HG03280 (cell line): ENCODE measurements at regions not wholly inside any gene's neighbourhood (a gene's known extent, or its start where the extent isn't known, plus 50 kb on each side); places are given as distances from the start of the nearest gene placed in this dataset.

ENCODE experiments used
- ATAC-seq: cut with Tn5 transposase; IDR thresholded peaks from one replicate; pipeline ENCODE4 v1.9.1; 2021; ENCODE audit warnings: mild to moderate bottlenecking, moderate library complexity; ENCODE audit not compliant: unreplicated experiment

DNA sequence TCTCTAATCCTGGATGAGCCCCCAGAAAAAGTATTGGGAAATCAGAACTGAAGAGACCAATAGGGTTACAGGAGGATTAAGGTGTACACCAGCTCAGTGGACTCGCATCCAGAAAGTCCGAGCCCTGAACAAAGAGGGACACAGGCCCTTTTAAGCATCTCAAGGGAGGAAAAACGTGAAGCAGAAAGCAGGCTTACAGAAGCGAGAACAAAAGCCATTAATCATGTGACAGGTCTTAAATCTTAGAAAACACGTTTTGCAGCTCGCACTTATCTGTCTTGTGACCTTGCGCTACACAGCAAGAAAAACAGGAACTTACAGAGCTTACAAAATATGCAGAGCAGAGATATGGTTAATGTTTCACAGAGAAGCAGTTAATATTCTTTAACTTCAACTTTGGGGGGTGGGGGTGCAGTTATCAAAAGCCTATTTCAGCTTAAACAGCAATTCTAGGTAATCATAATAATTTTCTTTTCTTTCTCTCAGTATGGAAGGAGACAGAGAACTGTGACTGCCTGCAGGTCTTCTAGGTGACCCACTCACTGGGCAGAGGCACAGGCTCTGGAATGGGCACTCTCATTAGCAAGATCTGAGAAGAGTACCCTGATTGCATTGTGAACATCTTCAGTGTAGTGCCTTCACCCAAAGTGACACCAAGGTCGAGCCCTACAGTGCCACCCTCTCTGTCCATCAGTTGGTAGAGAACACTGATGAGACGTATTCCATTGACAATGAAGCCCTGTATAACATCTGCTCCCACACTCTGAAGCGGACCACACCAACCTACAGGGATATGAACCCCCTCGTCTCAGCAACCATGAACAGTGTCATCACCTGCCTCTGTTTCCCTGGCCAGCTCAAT is 65.0 kb upstream of the MOCS1 start:
- no peak for ATAC-seq

DNA sequence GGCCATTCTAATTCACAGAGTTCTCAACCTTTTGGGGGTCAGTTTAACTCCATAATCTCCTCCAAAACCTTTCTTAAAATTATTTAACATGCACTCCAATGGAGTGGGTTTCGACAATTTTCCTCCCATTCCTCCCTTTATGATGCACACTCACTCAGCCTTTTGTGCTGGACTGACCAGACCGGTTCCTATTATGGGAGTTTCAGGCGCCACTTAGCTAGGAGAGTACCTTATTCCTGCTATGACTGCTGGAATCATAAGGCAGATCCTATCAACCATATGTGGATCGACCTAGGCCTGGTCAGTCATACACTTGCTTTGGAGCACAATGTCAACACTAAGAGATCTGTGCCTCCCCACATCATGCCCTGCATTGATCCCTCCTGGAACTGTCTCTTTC is 63.9 kb upstream of the MOCS1 start:
- no peak for ATAC-seq

DNA sequence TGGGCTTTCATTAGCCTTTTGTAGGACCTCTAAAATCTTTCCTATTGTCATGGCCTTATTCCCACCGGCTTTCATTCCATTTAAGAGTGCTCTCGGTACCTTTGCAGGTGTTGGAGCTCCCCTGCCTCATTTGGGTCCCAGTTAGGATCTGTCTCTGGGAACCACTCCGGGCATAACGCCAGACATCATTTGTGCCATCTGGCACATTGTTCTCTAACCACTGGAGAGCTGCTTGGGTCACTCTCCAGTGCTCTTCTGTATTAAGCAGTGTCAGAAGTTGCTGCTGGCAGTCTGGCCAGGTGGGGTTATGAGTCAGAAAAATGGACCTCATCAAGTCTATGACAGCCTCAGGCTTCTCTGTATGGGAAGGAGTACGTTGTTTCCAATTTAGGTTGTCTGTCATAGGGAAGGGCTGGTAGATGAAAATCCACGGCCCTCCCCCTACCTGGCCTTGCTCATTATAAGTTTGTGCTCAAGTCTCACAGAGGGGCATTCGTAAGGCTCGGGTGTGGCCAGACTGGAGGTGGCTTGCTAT is 62.9 kb upstream of the MOCS1 start:
- ATAC-seq = no peak

- ATAC-seq = no peak
Observed at GRCh38 chr6:39995633-39996032, 61.4 kb upstream of the MOCS1 start.

DNA sequence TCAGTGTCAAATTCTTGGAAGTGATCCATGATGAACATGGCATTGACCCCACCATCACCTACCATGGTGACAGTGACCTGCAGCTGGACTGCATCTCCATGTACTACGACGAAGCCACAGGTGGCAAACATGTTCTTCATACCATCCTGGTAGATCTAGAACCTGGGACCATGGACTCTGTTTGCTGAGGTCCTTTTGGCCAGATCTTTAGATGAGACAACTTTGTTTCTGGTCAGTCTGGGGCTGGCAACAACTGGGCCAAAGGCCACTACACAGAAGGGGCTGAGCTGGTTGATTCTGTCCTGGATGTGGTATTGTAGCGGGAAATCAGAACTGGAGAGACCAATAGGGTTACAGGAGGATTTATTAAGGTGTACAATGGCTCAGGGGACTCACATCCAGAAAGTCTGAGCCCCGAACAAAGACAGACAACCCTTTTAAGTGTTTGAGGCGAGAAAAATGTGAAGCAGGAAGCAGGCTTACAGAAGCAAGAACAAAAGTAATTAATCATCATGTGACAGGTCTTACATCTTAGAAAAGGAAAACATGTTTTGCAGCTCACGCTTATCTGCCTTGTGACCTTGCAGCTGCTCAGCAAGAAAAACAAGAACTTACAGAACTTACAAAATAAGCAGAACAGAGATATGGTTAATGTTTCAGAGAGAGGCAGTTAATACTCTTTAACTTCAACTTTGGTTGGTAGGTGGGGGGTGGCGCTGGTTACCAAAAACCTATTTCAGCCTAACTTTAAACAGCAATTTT is 58.8 kb upstream of the MOCS1 start:
- ATAC-seq = no peak
